ENCODE measurements at regions not wholly inside any gene's neighbourhood (a gene's known extent, or its start where the extent isn't known, plus 50 kb on each side); places are given as distances from the start of the nearest gene placed in this dataset.

GRCh38 chr20:62560162-62560561 is 82.1 kb upstream of the SLCO4A1 start:
- no peak for TF ChIP-seq CTCF (conservative IDR thresholded peaks at IDR 0.05; ENCODE audit: low read depth, low read length)
- no peak for TF ChIP-seq BHLHE40 (IDR thresholded peaks at IDR 0.05; ENCODE audit: low read depth, low read length)
- TF ChIP-seq, protein P1, sequence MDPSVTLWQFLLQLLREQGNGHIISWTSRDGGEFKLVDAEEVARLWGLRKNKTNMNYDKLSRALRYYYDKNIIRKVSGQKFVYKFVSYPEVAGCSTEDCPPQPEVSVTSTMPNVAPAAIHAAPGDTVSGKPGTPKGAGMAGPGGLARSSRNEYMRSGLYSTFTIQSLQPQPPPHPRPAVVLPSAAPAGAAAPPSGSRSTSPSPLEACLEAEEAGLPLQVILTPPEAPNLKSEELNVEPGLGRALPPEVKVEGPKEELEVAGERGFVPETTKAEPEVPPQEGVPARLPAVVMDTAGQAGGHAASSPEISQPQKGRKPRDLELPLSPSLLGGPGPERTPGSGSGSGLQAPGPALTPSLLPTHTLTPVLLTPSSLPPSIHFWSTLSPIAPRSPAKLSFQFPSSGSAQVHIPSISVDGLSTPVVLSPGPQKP (IDR thresholded peaks at IDR 0.05; ENCODE audit: borderline replicate concordance, low read depth, low read length), result no peak
- TF ChIP-seq, protein P2, sequence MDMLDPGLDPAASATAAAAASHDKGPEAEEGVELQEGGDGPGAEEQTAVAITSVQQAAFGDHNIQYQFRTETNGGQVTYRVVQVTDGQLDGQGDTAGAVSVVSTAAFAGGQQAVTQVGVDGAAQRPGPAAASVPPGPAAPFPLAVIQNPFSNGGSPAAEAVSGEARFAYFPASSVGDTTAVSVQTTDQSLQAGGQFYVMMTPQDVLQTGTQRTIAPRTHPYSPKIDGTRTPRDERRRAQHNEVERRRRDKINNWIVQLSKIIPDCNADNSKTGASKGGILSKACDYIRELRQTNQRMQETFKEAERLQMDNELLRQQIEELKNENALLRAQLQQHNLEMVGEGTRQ (IDR thresholded peaks at IDR 0.05; ENCODE audit: low read depth, low read length), result no peak
- TF ChIP-seq RAD21 (IDR thresholded peaks at IDR 0.05; ENCODE audit: low read length), result no peak
- no peak for TF ChIP-seq POLR2A (IDR thresholded peaks at IDR 0.05; ENCODE audit: low read depth, low read length)
- no peak for TF ChIP-seq CHD1 (IDR thresholded peaks at IDR 0.05; ENCODE audit: low read depth, low read length)

Data from IMR-90 (cell line).